Ishikawa (cell line): ENCODE measurements at regions not wholly inside any gene's neighbourhood (a gene's known extent, or its start where the extent isn't known, plus 50 kb on each side); places are given as distances from the start of the nearest gene placed in this dataset.
A peak's percentile ranks its signal among the peaks of the same experiment; 100 is the strongest.

Experiments used
- CEBPB ChIP-seq: IDR thresholded peaks from 2 replicates; pipeline ENCODE4 v1.6.1; 2012
- CREB1 ChIP-seq: IDR thresholded peaks from 2 replicates; pipeline ENCODE4 v1.6.1; 2012; ENCODE audit warnings: low read depth
- EGR1 ChIP-seq: IDR thresholded peaks from 2 replicates; pipeline ENCODE4 v1.6.1; 2012
- EP300 ChIP-seq: IDR thresholded peaks from 2 replicates; pipeline ENCODE4 v1.6.1; 2012; ENCODE audit warnings: borderline replicate concordance
- FOXM1 ChIP-seq: IDR thresholded peaks from 2 replicates; pipeline ENCODE4 v1.6.1; 2012; ENCODE audit warnings: low read depth, borderline replicate concordance
- MAX ChIP-seq: IDR thresholded peaks from 2 replicates; pipeline ENCODE4 v1.6.1; 2012
- NFIC ChIP-seq: IDR thresholded peaks from 2 replicates; pipeline ENCODE4 v1.6.1; 2012
- RAD21 ChIP-seq: IDR thresholded peaks from 2 replicates; pipeline ENCODE4 v1.6.1; 2012; ENCODE audit warnings: low read depth
- REST ChIP-seq: IDR thresholded peaks from 2 replicates; pipeline ENCODE4 v1.6.1; 2012; ENCODE audit warnings: low read depth, mild to moderate bottlenecking
- TAF1 ChIP-seq: IDR thresholded peaks from 2 replicates; pipeline ENCODE4 v1.6.1; 2012; ENCODE audit warnings: low read depth, mild to moderate bottlenecking
- TCF12 ChIP-seq: IDR thresholded peaks from 2 replicates; pipeline ENCODE4 v1.6.1; 2012; ENCODE audit warnings: low read depth
- YY1 ChIP-seq: IDR thresholded peaks from 2 replicates; pipeline ENCODE4 v1.6.1; 2012; ENCODE audit warnings: low read depth
- ZBTB7A ChIP-seq: IDR thresholded peaks from 2 replicates; pipeline ENCODE4 v1.6.1; 2012; ENCODE audit warnings: low read depth

- no peak for TF ChIP-seq TAF1
- TF ChIP-seq RAD21, result 0 out of 2 replicates have a peak, but pooled peaks have one; percentile 13
- peak; percentile 70 for TF ChIP-seq FOXM1
- peak; percentile 85 for TF ChIP-seq EP300
- no peak for TF ChIP-seq ZBTB7A
- TF ChIP-seq YY1, result 0 out of 2 replicates have a peak, but pooled peaks have one; percentile 16
- no peak for TF ChIP-seq REST
- TF ChIP-seq NFIC, result peak; percentile 97
- TF ChIP-seq MAX, result peak; percentile 47
- no peak for TF ChIP-seq EGR1
- peak; percentile 81 for TF ChIP-seq TCF12
- peak; percentile 30; the same call in 1 of the 2 replicates for TF ChIP-seq CEBPB
- TF ChIP-seq CREB1, result no peak
Measured at GRCh38 chr1:181251001-181251712, 162.7 kb downstream of the IER5 start.
